OCI-LY7 (cell line): ENCODE measurements at regions not wholly inside any gene's neighbourhood (a gene's known extent, or its start where the extent isn't known, plus 50 kb on each side); places are given as distances from the start of the nearest gene placed in this dataset.

ENCODE experiments used
- CTCF ChIP-seq: fragments of 200-600 bp; sonication (generic); conservative IDR thresholded peaks from 2 replicates; pipeline ENCODE4 v1.5.1; 2014; ENCODE audit warnings: mild to moderate bottlenecking, antibody characterized with exemption, low read length, moderate library complexity, mixed read lengths
- EZH2phosphoT487 ChIP-seq: fragments of 200-600 bp; sonication (generic); IDR thresholded peaks from 2 replicates; pipeline ENCODE4 v1.6.1; 2018; ENCODE audit warnings: low read depth, borderline replicate concordance, mild to moderate bottlenecking, mixed run types, antibody characterized with exemption, low read length, moderate library complexity, mixed read lengths

GRCh38 chr5:57663466-57663865 lies 180.9 kb upstream of the ACTBL2 start:
- TF ChIP-seq CTCF, result no peak
- TF ChIP-seq EZH2phosphoT487, result no peak
